NCI-H1930 (cell line): ENCODE measurements at regions not wholly inside any gene's neighbourhood (a gene's known extent, or its start where the extent isn't known, plus 50 kb on each side); places are given as distances from the start of the nearest gene placed in this dataset.
"Not testable (repeated sequence)": the region's sequence is repeated elsewhere in the genome, so short reads cannot be mapped to it uniquely, and the experiment has no call there.

Experiments used
- DNase-seq, 2 experiments: peaks; one replicate each; lab custom pipeline; 2025; lab: John Stamatoyannopoulos, UW

GRCh38 chr2:66103581-66103980, 331.3 kb upstream of the MEIS1 start:
- no peak for DNase-seq

DNA sequence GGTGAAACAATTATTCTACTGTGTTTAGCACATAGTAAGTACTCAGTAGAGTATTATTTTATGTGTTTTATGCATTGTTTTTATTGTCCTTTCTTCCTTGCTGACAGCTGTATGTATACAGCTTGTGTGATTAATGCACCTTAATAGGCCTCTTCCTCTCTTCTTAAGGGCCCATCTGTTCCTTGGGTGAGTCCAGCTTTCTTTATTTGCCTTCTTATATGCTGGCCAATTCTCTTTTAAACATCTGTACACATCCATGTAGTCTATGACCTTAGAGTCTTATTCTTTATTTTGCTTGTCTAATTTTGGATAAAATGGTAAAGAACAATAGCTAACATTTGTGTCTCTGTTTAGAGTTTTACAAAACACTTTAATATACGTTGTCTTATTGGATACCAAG, 333.7 kb upstream of the MEIS1 start:
- no peak for DNase-seq

- DNase-seq, result no peak
These were observed 339.0 kb upstream of the MEIS1 start for GRCh38 chr2:66095820-66096345.

DNA sequence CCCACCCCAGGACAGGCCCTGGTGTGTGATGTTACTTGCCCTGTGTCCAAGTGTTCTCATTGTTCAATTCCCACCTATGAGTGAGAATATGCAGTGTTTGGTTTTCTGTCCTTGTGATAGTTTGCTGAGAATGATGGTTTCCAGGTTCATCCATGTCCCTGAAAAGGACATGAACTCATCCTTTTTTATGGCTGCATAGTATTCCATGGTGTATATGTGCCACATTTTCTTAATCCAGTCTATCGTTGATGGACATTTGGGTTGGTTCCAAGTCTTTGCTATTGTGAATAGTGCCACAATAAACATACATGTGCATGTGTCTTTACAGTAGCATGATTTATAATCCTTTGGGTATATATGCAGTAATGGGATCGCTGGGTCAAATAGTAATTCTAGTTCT, 340.2 kb upstream of the MEIS1 start:
- not testable (repeated sequence) for DNase-seq

DNA sequence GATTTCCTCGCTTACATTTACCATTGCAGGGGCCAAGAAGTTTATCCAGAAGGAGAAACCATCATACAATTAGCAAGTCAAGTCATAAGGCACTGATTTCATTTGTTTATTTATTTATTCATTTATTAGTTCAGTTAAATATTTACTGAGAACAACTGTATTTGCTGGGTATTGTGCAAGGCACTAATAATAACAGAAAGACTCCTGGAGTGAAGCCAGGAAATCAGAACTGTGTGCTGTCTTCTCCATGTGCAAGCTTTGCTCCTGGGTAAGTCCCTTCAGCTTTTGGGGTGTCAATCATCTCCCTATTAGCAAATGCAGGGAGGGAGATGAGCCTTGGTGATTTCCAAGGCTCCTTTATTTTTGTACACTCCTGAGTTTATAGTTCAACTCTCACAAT, 341.6 kb upstream of the MEIS1 start:
- DNase-seq, result no peak

DNA sequence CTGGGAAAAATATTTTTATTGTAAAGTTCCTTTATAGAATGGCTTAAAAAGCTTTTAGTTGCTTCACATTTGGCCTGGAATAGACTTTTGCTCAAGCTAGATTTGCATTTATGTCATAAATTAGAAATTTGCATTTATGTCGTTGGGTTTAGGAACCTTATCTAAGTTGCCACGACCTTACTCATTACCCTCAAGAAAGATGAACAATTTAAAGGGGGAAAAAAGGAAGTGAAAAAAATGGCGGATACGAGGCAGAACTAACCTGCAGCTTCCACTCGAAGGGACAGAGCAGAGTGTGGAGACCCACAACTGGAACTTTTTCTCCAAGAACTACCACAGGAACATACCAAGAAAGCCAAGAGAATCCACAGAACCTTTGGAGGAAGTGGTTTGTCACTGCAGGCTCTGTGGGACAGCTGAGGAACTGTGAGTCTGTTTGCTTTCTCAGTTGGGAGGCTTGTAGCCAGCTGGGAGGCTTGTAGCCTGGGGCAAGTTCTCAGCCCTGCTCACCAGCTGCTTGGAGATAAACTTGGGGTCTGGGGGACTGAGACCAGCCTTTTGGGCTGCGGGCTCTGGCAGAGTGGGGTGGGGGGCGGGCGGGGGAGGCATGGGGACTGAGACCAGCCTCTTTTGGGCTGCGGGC, 349.9 kb upstream of the MEIS1 start:
- DNase-seq, result no peak

DNA sequence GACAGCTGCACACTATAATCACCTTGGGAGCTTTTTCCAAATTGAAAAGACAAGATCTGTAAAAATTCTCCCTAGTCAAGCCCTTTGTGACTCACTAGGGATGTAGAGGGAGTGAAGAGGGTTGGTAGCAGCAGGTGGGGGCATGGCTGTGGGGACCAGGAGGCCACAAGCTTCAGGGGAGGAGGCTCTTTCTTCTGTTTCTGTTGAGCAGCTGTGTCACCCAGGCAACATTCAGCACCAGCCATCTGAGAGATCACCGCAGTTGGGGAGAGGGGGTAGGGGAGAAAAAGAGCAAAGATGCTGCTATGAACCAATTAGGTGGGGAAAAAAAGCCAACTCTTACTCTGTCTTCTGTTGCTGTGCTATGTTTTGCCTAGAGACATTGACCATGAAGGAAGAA, 352.3 kb upstream of the MEIS1 start:
- DNase-seq, result no peak

DNA sequence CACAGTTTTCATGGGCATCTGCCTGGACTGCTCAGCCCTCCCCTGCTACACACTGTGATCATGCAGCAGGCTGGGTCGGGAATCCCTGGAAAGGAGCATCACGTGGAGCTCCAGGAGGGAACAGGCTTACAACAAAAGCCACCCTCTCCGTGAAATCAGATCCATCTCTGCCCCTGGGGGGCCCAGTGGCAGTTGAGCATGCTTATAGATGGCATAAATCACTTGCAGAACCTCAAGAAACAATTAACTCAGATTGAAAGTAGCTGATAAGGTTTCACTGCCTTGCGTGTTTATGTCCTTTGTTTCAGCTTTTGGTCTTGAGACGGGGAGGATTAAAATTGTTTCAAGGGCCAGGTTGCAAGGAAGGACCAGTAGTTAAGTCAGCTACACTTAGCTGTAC, 354.8 kb upstream of the MEIS1 start:
- DNase-seq, result no peak

GRCh38 chr2:66073172-66073571, 361.8 kb upstream of the MEIS1 start:
- DNase-seq, result no peak

DNA sequence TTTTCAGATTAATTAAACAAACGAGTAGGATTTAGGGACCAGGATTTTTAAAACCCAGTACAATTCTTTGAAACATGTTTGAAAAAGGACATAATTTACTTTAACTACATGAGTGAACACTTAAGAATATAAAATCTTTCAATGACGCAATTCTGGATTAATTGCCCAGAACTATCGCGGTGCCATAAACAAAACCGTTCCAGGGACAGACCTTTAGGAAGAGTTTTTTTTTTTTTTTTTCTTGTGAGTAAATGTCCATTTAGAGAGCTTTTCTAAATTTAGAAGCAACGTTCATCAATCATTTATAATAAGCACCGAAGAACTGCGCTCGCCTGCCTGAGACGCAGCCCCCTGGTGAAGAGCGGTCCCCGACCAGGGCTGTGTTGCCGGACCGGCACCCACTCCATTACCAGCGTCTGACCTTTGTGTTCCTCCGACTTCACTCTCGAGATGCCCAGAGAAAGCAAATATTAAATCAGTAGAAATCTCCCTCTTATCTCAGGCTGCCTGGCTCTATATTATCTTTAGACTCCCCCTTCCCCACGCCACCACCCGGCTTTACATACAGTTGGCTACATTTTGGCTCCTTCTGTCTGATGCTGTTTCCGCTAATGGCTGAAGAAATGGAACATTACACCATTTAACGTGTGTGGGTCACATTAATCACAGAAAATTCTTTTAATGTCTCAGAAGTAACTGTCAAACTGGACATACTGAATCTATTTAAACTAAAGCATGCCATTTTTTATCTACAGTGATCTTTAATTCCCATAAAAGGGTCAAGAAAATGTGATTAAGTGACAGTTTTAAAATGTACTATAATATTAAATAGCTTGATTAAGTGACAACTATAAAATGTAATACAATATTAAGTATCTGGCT, 364.0 kb upstream of the MEIS1 start:
- no peak for DNase-seq

- DNase-seq, result no peak
These were observed 364.8 kb upstream of the MEIS1 start for GRCh38 chr2:66069937-66070720.

DNA sequence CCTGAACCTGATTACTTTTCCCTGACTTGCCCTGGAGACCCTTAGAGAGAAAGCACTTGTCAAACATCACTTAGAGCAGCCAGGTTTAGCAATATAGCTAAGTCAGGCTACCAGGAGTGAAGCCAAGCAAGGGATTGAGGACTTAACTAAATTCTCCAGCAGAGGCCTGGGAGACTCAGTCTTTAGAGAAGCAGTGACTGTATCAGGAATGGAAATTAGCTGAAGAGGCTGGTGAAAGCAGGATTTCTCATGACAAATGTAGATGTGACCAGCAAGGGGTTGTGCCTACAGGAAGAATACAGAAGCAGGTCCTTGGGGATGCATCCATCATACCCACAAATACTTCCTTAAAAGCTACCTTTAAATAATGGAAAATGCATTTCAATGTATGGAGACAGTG, 368.9 kb upstream of the MEIS1 start:
- DNase-seq, result no peak

GRCh38 chr2:66059332-66059731, 375.6 kb upstream of the MEIS1 start:
- no peak for DNase-seq

- DNase-seq, result no peak
These were observed 376.2 kb upstream of the MEIS1 start for GRCh38 chr2:66058675-66059074.

DNA sequence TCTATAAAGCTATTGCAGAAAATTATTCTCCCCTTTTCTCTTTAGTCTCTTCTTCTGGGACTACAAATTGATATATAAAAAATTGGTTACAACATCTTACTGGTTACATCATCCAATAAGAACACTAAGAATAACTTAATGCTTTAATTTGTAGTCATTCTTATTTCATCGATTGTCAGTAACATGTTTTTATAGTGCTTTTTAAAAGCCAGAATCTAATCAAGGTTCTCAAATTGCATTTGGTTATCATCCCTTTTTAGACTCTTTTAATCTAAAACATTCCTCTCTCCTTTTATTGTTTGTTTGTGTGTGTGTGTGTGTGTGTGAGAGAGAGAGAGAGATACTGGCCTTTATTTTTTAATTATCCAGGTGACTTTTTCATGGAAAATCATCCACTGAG, 377.1 kb upstream of the MEIS1 start:
- DNase-seq, result no peak

DNA sequence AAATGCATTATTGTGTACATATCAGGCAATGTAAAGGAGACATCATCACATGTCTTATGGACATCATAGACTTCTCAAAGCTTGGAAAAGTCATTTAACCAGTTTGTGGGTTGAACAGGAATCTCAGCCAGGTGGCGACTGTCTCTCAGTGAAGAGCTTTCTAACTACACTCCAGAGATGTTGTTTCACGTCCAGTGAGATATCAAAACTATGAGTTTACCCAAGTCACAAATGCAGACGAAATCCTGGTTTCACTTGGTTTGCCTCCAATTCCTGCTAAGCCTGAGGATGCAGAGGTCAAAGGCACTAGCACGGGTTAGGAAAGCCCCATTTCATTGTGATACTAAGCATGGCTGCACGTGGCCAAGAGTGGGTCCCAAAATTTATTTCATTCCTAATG, 384.5 kb upstream of the MEIS1 start:
- DNase-seq, result no peak

DNA sequence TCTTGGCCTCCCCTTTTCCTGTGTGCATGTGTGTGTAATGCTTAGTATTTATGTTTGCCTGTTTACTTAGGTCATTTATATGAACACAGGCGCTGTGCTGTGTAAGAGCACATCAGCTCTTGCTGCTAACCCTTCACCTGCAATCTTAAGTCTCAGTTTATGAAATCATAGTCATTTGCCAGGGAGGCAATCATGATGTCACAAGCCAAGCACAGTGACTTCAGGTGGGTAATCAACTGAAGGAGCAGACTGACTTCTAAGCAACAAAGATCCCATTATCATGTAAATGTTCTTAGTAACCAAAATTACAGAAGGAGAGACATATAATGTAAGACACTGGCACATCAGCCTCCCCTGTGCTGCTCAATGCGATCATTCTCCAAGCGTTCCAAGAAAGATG, 386.3 kb upstream of the MEIS1 start:
- DNase-seq, result no peak

DNA sequence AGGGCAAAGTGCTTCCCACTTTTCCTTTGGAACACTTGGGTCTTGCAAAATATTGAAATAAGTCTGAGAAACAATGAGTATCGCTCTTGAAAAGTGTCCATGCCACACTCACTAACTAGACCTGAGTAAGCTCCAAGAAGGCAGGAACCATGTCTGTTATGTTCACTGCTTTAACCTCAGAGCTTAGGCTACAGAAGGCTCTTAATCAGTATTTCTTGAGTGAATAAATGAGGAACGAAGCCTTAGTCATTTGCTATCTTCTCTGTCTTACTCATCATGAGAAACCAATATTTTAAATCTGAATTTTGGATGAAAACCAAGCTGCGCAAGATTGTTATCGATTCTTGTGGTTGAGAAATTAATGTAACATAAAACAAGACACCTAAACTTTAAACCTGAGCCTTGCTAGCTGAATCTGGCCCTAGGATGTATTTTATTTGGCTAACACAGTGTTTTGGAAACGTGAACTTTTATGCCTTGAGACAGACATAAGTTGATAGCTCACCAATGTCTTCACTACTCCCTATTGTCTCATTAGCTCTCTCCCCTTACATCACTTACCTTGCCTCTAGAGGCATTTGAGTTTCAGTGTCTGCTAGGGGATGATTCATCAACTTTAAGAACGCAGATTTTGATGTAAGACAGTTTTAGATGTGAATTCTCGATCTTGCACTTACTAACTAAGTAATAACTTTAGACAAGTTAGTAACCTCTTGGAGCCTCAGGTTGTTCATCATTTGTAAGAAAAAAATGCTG, 392.8 kb upstream of the MEIS1 start:
- DNase-seq, result no peak

GRCh38 chr2:66036948-66037347, 398.0 kb upstream of the MEIS1 start:
- no peak for DNase-seq

GRCh38 chr2:66034467-66034866, 400.5 kb upstream of the MEIS1 start:
- DNase-seq, result no peak

DNA sequence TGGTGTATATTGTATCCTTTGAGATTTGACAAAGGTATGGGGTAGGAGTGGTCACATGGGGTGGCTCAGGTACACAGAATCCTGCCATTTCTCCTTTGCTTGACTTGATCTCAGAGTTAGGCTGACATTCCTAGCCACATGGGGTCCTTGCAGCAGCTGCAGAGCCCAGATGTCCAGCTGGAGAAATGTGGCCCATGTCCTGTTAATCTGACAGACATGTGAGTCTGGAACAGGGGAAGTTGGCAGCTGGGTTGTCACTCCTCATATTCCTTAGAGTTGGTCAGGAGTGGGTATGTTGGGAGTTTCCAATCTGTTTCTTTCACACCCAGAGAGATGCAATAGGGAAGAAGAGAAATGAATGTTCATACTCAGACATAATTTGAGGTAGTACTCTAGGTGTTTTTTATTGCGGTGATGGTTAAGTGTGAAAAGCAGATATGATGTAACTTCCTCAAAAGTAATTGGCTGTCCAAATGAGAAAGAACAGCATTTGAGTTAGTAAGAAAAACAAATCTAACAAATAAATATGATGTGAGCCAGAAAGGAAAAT, 402.6 kb upstream of the MEIS1 start:
- DNase-seq, result no peak

DNA sequence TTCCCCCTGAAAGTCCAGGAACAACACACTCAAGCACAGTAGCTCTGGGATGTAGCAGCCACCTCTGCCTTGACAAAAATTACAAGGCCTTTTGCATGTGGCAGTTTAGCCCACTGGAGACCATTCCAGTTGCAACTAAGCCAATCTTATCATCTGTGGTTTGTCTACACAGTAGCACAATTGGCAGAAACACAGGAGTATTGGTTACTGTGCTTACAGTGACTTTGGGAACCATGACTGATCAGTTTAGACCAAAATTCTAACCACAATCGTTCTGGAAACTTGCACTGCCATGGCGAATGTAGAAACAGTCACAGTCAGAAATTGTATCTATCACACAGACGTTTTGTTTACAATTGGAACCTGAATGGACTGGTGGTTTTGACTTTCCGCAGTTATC, 403.7 kb upstream of the MEIS1 start:
- no peak for DNase-seq
